HG02763 (cell line): ENCODE measurements at regions not wholly inside any gene's neighbourhood (a gene's known extent, or its start where the extent isn't known, plus 50 kb on each side); places are given as distances from the start of the nearest gene placed in this dataset.
"Not testable (repeated sequence)": the region's sequence is repeated elsewhere in the genome, so short reads cannot be mapped to it uniquely, and the experiment has no call there.

Source experiments
- ATAC-seq: cut with Tn5 transposase; IDR thresholded peaks from one replicate; pipeline ENCODE4 v1.9.1; 2021; ENCODE audit warnings: mild to moderate bottlenecking, moderate library complexity; ENCODE audit not compliant: unreplicated experiment

GRCh38 chr1:239125027-239125426 lies 261.3 kb upstream of the CHRM3 start:
- ATAC-seq = no peak

DNA sequence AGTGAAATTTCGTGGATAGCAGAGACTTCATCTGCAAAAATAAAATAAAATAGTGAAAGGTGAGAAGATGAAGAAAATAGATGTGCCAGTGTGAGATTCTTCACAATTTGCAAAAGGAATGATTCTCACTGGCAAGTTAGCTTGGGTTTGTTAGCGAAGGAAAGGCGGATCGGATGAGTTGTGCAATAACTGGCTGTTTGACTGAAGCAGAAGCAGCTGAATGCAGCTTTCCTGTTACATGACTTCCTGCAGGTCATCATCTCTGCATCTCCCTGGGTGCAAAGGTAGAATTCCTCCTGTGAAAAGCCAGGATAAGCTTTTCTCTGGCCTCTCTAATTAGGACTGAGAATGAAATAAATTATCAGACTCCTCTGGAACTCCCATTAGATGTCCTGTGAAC lies 263.1 kb upstream of the CHRM3 start:
- ATAC-seq = no peak

- no peak for ATAC-seq
These were observed 274.1 kb upstream of the CHRM3 start for GRCh38 chr1:239112101-239112935.

- ATAC-seq = no peak
These were observed 278.7 kb upstream of the CHRM3 start for GRCh38 chr1:239107676-239108075.

DNA sequence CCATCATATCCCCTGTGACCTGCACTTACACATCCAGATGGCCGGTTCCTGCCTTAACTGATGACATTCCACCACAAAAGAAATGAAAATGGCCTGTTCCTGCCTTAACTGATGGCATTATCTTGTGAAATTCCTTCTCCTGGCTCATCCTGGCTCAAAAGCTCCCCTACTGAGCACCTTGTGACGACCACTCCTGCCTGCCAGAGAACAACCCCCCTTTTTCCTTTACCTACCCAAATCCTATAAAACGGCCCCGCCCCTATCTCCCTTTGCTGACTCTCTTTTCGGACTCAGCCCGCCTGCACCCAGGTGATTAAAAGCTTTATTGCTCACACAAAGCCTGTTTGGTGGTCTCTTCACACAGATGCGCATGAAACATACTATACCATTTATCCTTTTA lies 279.7 kb upstream of the CHRM3 start:
- not testable (repeated sequence) for ATAC-seq

GRCh38 chr1:239098400-239099037 lies 287.8 kb upstream of the CHRM3 start:
- no peak for ATAC-seq

GRCh38 chr1:239091537-239091936 lies 294.8 kb upstream of the CHRM3 start:
- no peak for ATAC-seq

- ATAC-seq = no peak
These were observed 301.8 kb upstream of the CHRM3 start for GRCh38 chr1:239084459-239085080.

DNA sequence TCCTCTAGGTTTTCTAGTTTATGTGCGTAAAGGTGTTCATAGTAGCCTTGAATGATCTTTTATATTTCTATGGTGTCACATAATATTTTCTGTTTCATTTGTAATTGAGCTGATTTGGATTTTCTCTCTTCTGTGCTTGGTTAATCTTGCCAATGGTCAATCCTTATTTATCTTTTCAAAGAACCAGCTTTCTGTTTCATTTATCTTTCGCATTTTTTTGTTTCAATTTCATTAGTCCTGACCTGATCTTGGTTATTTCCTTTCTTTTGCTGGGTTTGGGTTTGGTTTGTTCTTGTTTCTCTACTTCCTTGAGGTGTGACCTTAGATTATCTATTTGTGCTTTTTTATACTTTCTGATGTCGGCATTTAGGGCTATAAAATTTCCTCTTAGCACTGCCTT lies 304.4 kb upstream of the CHRM3 start:
- not testable (repeated sequence) for ATAC-seq

- no peak for ATAC-seq
These were observed 318.9 kb upstream of the CHRM3 start for GRCh38 chr1:239067480-239067879.

GRCh38 chr1:239067058-239067457 lies 319.3 kb upstream of the CHRM3 start:
- ATAC-seq = no peak

DNA sequence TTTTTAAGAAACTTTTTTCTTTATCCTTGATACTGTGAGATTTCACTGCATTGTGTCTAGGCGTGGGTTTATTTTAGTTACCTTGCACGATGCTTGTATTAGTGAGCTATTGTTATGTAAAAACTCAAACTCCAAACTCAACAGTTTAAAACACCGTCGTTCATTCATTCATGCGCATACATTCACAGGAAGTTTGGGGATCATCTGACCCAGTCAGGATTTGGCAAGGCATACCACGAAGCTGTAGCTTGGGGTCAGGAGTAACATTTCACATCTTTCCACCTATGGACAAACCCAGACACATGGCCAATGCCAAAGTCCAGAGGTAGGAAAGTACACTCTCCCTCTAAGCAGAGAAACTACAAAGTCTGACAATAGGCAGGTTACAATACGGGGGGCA lies 324.6 kb upstream of the CHRM3 start:
- ATAC-seq = no peak

DNA sequence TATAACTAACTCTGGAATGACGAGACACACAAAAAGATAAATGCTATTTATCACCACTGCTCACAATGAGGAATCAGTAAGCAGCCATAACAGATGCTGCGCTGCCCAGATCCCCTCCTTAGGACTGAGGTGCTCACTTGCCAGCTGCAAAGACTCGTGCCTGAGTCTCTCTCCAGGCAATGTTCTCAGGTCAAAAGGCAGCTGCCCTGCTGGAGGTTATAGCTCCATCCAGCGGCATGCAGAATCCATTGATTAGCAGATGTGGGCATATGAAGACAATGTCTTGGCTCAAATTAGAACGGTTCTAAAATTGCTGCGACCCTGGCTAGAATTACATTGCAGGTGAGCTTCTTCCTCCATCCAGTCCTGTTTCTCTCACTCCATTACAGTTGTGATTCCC lies 328.2 kb upstream of the CHRM3 start:
- ATAC-seq = no peak

GRCh38 chr1:239056940-239057339 lies 329.4 kb upstream of the CHRM3 start:
- no peak for ATAC-seq

DNA sequence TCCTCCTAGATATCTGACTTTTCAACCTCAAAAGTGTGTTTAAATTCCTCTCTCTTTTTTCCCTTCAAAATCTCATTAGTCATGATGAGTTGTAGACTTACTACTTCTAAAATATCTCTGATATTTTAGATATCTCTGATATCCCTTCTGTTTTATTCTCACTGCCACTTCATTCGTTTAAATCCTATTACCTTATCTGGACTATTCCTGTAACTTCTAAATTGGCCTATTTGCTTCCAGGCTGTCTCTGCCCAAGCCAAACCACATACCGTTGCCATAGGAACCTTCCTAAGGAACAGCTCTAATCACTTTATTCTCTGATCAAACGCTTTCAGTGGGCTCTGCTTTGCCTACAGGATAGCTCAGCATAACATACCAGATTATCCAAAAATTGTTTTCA lies 333.1 kb upstream of the CHRM3 start:
- no peak for ATAC-seq

GRCh38 chr1:239049571-239049970 lies 336.8 kb upstream of the CHRM3 start:
- no peak for ATAC-seq

DNA sequence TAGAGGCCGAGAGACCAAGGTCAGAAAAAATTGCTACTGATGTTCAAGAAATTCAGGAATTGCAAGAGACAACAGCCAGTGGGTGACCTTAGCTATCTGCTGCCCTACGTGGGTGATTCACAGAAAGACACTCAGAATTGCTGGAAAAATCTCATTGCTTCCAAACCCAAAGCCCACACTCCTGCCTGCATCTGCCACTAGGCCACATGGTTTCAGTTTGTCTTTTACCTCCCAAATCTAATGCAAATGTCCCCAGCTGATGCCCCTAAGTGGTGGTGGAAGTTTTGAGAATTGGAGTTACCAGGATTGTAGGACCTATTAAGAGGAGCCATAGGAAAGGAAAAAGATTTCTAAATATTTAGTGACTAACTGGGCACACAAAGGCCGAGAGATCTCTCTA lies 341.5 kb upstream of the CHRM3 start:
- no peak for ATAC-seq

DNA sequence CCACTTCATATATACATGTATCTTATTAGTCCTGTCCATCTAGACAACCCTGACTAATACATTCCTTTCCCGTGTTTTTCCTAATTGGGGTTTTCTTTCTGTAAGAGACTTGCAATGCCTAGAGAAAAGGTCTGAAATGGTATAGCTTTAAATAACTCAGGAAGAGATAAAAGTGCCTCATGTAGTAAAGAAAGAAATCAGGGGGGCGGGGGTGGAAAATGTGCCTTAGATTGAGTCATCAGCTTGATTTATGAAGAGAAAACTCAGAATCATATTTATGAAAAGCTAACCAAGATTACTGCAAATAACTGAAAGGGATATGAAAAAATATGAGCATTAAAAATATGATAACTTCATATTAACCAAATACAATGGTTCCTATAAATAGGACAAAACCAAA lies 345.8 kb upstream of the CHRM3 start:
- no peak for ATAC-seq

DNA sequence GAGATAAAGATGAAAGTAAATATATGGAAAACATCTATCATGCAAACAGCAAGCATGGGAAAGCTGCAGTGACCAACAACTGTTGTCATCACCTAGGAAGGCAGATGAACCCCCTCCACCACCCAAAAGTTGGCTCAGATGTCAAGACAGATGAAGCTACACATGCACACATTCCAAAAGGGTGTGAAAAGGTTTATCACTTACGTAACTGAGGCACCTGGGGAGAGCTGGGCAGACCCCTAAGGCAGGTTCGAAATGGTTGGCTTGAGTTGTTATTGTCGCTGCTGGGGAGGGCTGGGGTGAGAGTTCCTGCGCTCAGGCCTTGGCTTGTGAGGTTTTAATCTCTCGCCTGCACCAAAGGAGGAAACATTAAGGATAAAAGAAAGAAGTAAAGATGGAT lies 355.1 kb upstream of the CHRM3 start:
- ATAC-seq = no peak

- ATAC-seq = no peak
These were observed 360.2 kb upstream of the CHRM3 start for GRCh38 chr1:239025997-239026694.

DNA sequence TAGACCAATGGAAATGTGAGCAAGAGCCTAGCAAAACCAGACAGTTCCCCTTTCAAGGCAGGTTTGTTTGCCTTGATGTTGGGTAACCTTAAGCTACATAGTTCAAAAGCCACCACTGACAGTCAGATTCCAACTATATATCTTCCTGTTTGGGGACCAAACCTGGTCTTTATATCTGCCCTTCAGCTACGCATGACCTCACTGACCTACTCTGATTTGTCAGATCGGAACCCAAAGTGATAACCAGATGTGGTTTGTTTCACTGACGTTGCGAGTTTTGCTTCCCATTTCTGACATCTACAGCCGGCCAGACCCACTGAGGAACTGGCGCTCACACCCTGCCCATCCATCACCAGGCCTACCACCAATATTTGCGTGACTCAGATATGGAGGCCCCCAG lies 361.1 kb upstream of the CHRM3 start:
- no peak for ATAC-seq
